Esophagus muscularis mucosa (tissue), 3 donors: ENCODE measurements at regions not wholly inside any gene's neighbourhood (a gene's known extent, or its start where the extent isn't known, plus 50 kb on each side); places are given as distances from the start of the nearest gene placed in this dataset.
"Not testable (repeated sequence)": the region's sequence is repeated elsewhere in the genome, so short reads cannot be mapped to it uniquely, and the experiment has no call there.

Experiments
- POLR2A ChIP-seq: fragments of 450-650 bp; IDR thresholded peaks from one replicate; pipeline ENCODE4 v1.6.1; 2017; ENCODE audit warnings: antibody characterized with exemption, moderate library complexity, mild to moderate bottlenecking, low read depth
- TF ChIP-seq, protein P1 (sequence below), 3 experiments: fragments of 200-600 bp in 2 of 3; fragments of 450-650 bp in 1 of 3; sonication (generic) in 2 of 3; IDR thresholded peaks; one replicate each; pipeline ENCODE4 v1.5.1; 2017 to 2019; ENCODE audit warnings: antibody characterized with exemption in 3 of 3, mild to moderate bottlenecking in 2 of 3, moderate library complexity in 1 of 3

DNA sequence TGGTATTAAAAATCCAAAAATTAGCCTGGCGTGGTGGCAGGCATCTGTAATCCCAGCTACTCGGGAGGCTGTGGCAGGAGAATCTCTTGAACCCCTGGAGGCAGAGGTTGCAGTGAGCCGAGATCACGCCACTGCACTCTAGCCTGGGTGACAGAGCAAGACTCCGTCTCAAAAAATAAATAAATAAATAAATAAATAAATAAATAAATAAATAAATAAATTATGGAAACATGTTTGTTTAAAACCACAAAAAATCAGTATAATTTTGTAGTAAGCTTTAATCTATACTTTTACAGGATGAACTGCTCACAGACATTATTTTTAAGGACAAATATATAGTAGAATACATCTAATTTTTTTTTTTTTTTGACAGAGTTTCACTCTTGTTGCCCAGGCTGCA, 521.3 kb upstream of the ATXN7L3B start:
- TF ChIP-seq POLR2A: not testable (repeated sequence)
- TF ChIP-seq, protein P1, sequence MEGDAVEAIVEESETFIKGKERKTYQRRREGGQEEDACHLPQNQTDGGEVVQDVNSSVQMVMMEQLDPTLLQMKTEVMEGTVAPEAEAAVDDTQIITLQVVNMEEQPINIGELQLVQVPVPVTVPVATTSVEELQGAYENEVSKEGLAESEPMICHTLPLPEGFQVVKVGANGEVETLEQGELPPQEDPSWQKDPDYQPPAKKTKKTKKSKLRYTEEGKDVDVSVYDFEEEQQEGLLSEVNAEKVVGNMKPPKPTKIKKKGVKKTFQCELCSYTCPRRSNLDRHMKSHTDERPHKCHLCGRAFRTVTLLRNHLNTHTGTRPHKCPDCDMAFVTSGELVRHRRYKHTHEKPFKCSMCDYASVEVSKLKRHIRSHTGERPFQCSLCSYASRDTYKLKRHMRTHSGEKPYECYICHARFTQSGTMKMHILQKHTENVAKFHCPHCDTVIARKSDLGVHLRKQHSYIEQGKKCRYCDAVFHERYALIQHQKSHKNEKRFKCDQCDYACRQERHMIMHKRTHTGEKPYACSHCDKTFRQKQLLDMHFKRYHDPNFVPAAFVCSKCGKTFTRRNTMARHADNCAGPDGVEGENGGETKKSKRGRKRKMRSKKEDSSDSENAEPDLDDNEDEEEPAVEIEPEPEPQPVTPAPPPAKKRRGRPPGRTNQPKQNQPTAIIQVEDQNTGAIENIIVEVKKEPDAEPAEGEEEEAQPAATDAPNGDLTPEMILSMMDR (IDR thresholded peaks at IDR 0.05): not testable (repeated sequence)
